ENCODE measurements at regions not wholly inside any gene's neighbourhood (a gene's known extent, or its start where the extent isn't known, plus 50 kb on each side); places are given as distances from the start of the nearest gene placed in this dataset.

GRCh38 chr1:219404629-219405028 is 208.3 kb downstream of the ZC3H11B start:
- H3K79me2 ChIP-seq (ENCODE audit: control insufficient read depth, insufficient read depth, low read length), result no peaks in the 10 kb centered on the region
- no peak overlapping the region for H3K27ac ChIP-seq (ENCODE audit: control insufficient read depth, insufficient read depth, low read length)
- dilution Hi-C loops (cut with MboI; ENCODE audit: extremely low pct_ligation_motif_present, low sequenced_read_pairs), result no loop called here

GRCh38 chr1:219402925-219403324 is 210.0 kb downstream of the ZC3H11B start:
- Histone ChIP-seq H3K4me1 (ENCODE audit: control insufficient read depth, extremely low read depth, insufficient read depth, low read length) (no peaks in the 10 kb centered on the region), H3K79me2 (ENCODE audit: control insufficient read depth, insufficient read depth, low read length) (no peaks in the 10 kb centered on the region), H3K27ac (ENCODE audit: control insufficient read depth, insufficient read depth, low read length) (no peak overlapping the region), H2AFZ (ENCODE audit: control insufficient read depth, low read length) (no peak overlapping the region), H3K9ac (ENCODE audit: control insufficient read depth, extremely low read depth, insufficient read depth, low read length) (no peak overlapping the region), H3K9me3 (ENCODE audit: control insufficient read depth, low read depth, low read length) (no peaks in the 10 kb centered on the region), H3K27me3 (ENCODE audit: control insufficient read depth, extremely low read depth, insufficient read depth, low read length) (no peaks in the 10 kb centered on the region), H3K4me2 (ENCODE audit: control insufficient read depth, extremely low read depth, insufficient read depth, low read depth, low read length) (no peak overlapping the region), H3K4me3 (ENCODE audit: control insufficient read depth in 2 of 3, extremely low read depth in 1 of 3, insufficient read depth in 2 of 3, low read depth in 1 of 3, low read length in 3 of 3) (no peak overlapping the region), H3K36me3 (ENCODE audit: control insufficient read depth in 2 of 2, extremely low read depth in 1 of 2, insufficient read depth in 2 of 2, low read length in 2 of 2) (no peaks in the 10 kb centered on the region), H3K9me1 (ENCODE audit: control insufficient read depth, extremely low read depth, insufficient read depth, low read length) (no peaks in the 10 kb centered on the region), H4K20me1 (ENCODE audit: control insufficient read depth, extremely low read depth, insufficient read depth, low read length) (no peaks in the 10 kb centered on the region)
- no peak for DNase-seq (ENCODE audit: low read depth, low spot score)
- FAIRE-seq, result no peak
- dilution Hi-C loops (cut with MboI; ENCODE audit: extremely low pct_ligation_motif_present, low sequenced_read_pairs), result no loop called here
- TF ChIP-seq EZH2 (IDR thresholded peaks at IDR 0.05; ENCODE audit: low read length) (no peak), CTCF (optimal IDR thresholded peaks at IDR 0.05 in 1 of 3, IDR thresholded peaks at IDR 0.05 in 1 of 3, conservative IDR thresholded peaks at IDR 0.05 in 1 of 3; ENCODE audit: extremely low read depth in 1 of 3, insufficient read depth in 2 of 3, low read length in 3 of 3) (no peak)

More at GRCh38 chr1:219404629-219405028, 208.3 kb downstream of the ZC3H11B start:
- DNase-seq (ENCODE audit: low read depth, low spot score), result no peak
- no peak overlapping the region for H3K4me3 ChIP-seq (ENCODE audit: control insufficient read depth in 2 of 3, extremely low read depth in 1 of 3, insufficient read depth in 2 of 3, low read depth in 1 of 3, low read length in 3 of 3)
- H3K4me1 ChIP-seq (ENCODE audit: control insufficient read depth, extremely low read depth, insufficient read depth, low read length), result no peaks in the 10 kb centered on the region
- H2AFZ ChIP-seq (ENCODE audit: control insufficient read depth, low read length), result no peak overlapping the region
- H4K20me1 ChIP-seq (ENCODE audit: control insufficient read depth, extremely low read depth, insufficient read depth, low read length), result no peaks in the 10 kb centered on the region
- H3K27me3 ChIP-seq (ENCODE audit: control insufficient read depth, extremely low read depth, insufficient read depth, low read length), result no peaks in the 10 kb centered on the region
- FAIRE-seq, result no peak
- no peak for TF ChIP-seq EZH2 (IDR thresholded peaks at IDR 0.05; ENCODE audit: low read length)
- no peaks in the 10 kb centered on the region for H3K36me3 ChIP-seq (ENCODE audit: control insufficient read depth in 2 of 2, extremely low read depth in 1 of 2, insufficient read depth in 2 of 2, low read length in 2 of 2)
- H3K9ac ChIP-seq (ENCODE audit: control insufficient read depth, extremely low read depth, insufficient read depth, low read length), result no peak overlapping the region
- H3K4me2 ChIP-seq (ENCODE audit: control insufficient read depth, extremely low read depth, insufficient read depth, low read depth, low read length), result no peak overlapping the region
- no peaks in the 10 kb centered on the region for H3K9me1 ChIP-seq (ENCODE audit: control insufficient read depth, extremely low read depth, insufficient read depth, low read length)
- H3K9me3 ChIP-seq (ENCODE audit: control insufficient read depth, low read depth, low read length), result no peaks in the 10 kb centered on the region
